Nephron progenitor cell (in vitro differentiated cells): ENCODE measurements at regions not wholly inside any gene's neighbourhood (a gene's known extent, or its start where the extent isn't known, plus 50 kb on each side); places are given as distances from the start of the nearest gene placed in this dataset.
"Not testable (repeated sequence)": the region's sequence is repeated elsewhere in the genome, so short reads cannot be mapped to it uniquely, and the experiment has no call there.

ENCODE experiments used
- DNase-seq: peaks from one replicate; pipeline ENCODE4 v3.0.0; 2021
- H3K27ac Mint-ChIP-seq: 2 replicates; pipeline ENCODE4 v1.8.0; 2021; ENCODE audit warnings: mild to moderate bottlenecking, moderate library complexity, mixed read lengths
- H3K27me3 Mint-ChIP-seq: 2 replicates; pipeline ENCODE4 v1.8.0; 2021; ENCODE audit warnings: mild to moderate bottlenecking, low read depth, mixed read lengths; ENCODE audit not compliant: poor library complexity
- H3K36me3 Mint-ChIP-seq: 2 replicates; pipeline ENCODE4 v1.8.0; 2021; ENCODE audit warnings: low read depth, mixed read lengths
- H3K4me1 Mint-ChIP-seq: 2 replicates; pipeline ENCODE4 v1.8.0; 2021; ENCODE audit warnings: mixed read lengths
- H3K4me3 Mint-ChIP-seq: 2 replicates; pipeline ENCODE4 v1.8.0; 2021; ENCODE audit warnings: mild to moderate bottlenecking, moderate library complexity, mixed read lengths
- H3K9me3 Mint-ChIP-seq: 2 replicates; pipeline ENCODE4 v1.8.0; 2021; ENCODE audit warnings: mild to moderate bottlenecking, moderate library complexity, mixed read lengths
- CTCF ChIP-seq: fragments of 200-600 bp; sonication (generic); IDR thresholded peaks from 2 replicates; pipeline ENCODE4 v1.5.0; 2021; ENCODE audit warnings: antibody characterized with exemption

GRCh38 chr10:45135443-45136198, 134.9 kb downstream of the ZNF22 start:
- H3K9me3 Mint-ChIP-seq, result no peaks in the 10 kb centered on the region
- no peaks in the 10 kb centered on the region for H3K27me3 Mint-ChIP-seq
- no peak overlapping the region for H3K4me3 Mint-ChIP-seq
- H3K27ac Mint-ChIP-seq, result no peak overlapping the region
- no peaks in the 10 kb centered on the region for H3K4me1 Mint-ChIP-seq
- H3K36me3 Mint-ChIP-seq, result no peaks in the 10 kb centered on the region
- TF ChIP-seq CTCF, result no peak
- DNase-seq, result no peak

GRCh38 chr10:45136256-45136655, 135.5 kb downstream of the ZNF22 start:
- Mint-ChIP-seq H3K9me3 (no peaks in the 10 kb centered on the region), H3K4me1 (no peaks in the 10 kb centered on the region), H3K27me3 (no peaks in the 10 kb centered on the region), H3K27ac (no peak overlapping the region), H3K4me3 (no peak overlapping the region), H3K36me3 (no peaks in the 10 kb centered on the region)
- no peak for DNase-seq
- TF ChIP-seq CTCF, result no peak

- H3K27ac Mint-ChIP-seq, result no peak overlapping the region
- TF ChIP-seq CTCF, result no peak
- no peak for DNase-seq
Observed at GRCh38 chr10:45144326-45145070, 143.8 kb downstream of the ZNF22 start.

GRCh38 chr10:45145143-45145542, 144.4 kb downstream of the ZNF22 start:
- peaks cover 11% of the 10 kb centered on the region for H3K27me3 Mint-ChIP-seq
- H3K9me3 Mint-ChIP-seq, H3K4me1 Mint-ChIP-seq, DNase-seq, H3K27ac Mint-ChIP-seq, H3K36me3 Mint-ChIP-seq, H3K4me3 Mint-ChIP-seq: not testable (repeated sequence)

More at GRCh38 chr10:45144326-45145070, 143.8 kb downstream of the ZNF22 start:
- H3K4me1 Mint-ChIP-seq, result no peaks in the 10 kb centered on the region
- H3K4me3 Mint-ChIP-seq, result no peak overlapping the region
- peaks cover 11% of the 10 kb centered on the region for H3K27me3 Mint-ChIP-seq
- H3K9me3 Mint-ChIP-seq, result no peaks in the 10 kb centered on the region
- no peaks in the 10 kb centered on the region for H3K36me3 Mint-ChIP-seq

- peaks cover 7% of the 10 kb centered on the region for H3K27me3 Mint-ChIP-seq
- TF ChIP-seq CTCF, result no peak
- H3K27ac Mint-ChIP-seq, result peak overlapping the region; percentile 20
- H3K4me3 Mint-ChIP-seq, result no peak overlapping the region
- no peaks in the 10 kb centered on the region for H3K9me3 Mint-ChIP-seq
- no peaks in the 10 kb centered on the region for H3K4me1 Mint-ChIP-seq
- H3K36me3 Mint-ChIP-seq, result no peaks in the 10 kb centered on the region
- DNase-seq, result no peak
Observed at GRCh38 chr10:45147000-45147399, 146.3 kb downstream of the ZNF22 start.

- H3K4me1 Mint-ChIP-seq, result peaks cover 5% of the 10 kb centered on the region
- no peaks in the 10 kb centered on the region for H3K27me3 Mint-ChIP-seq
- no peak for TF ChIP-seq CTCF
- H3K4me3 Mint-ChIP-seq, result no peak overlapping the region
- DNase-seq, result no peak
- H3K36me3 Mint-ChIP-seq, result no peaks in the 10 kb centered on the region
- H3K9me3 Mint-ChIP-seq, result no peaks in the 10 kb centered on the region
- no peak overlapping the region for H3K27ac Mint-ChIP-seq
Observed at GRCh38 chr10:45150997-45151396, 150.3 kb downstream of the ZNF22 start.
